CD4-positive, CD25-positive, alpha-beta regulatory T cell (primary cell): ENCODE measurements at regions not wholly inside any gene's neighbourhood (a gene's known extent, or its start where the extent isn't known, plus 50 kb on each side); places are given as distances from the start of the nearest gene placed in this dataset.

Experiments used
- ATAC-seq, 2 donors: fragments of 150-1000 bp; cut with Tn5 transposase; one replicate each; pipeline ENCODE4 v1.10.0; 2021; ENCODE audit warnings: low read depth in 2 of 2, moderate number of reproducible peaks in 2 of 2, moderate library complexity in 1 of 2
- DNase-seq, 3 donors: peaks; one replicate each; pipeline versions ENCODE4 v3.0.0 to v3.0.0-alpha.2; 2012 to 2022; ENCODE audit warnings: mixed read lengths in 1 of 3
- H3K27ac ChIP-seq: one replicate; pipeline ENCODE4 v1.7.0; 2013; ENCODE audit warnings: mild to moderate bottlenecking, low read length; ENCODE audit not compliant: insufficient read depth, poor library complexity, severe bottlenecking
- H3K27me3 ChIP-seq: one replicate; pipeline ENCODE4 v1.7.0; 2013; ENCODE audit warnings: low read length; ENCODE audit not compliant: control insufficient read depth, insufficient read depth
- H3K36me3 ChIP-seq: one replicate; pipeline ENCODE4 v1.7.0; 2013; ENCODE audit warnings: mild to moderate bottlenecking, low read length, moderate library complexity; ENCODE audit not compliant: control insufficient read depth, insufficient read depth
- H3K4me1 ChIP-seq: 2 replicates; pipeline ENCODE4 v1.7.0; 2013; ENCODE audit warnings: mild to moderate bottlenecking, low read length; ENCODE audit not compliant: insufficient read depth, control insufficient read depth, poor library complexity, severe bottlenecking
- H3K4me3 ChIP-seq: one replicate; pipeline ENCODE4 v1.7.0; 2013; ENCODE audit warnings: low read depth, mild to moderate bottlenecking, low read length, moderate library complexity
- H3K9me3 ChIP-seq, 2 experiments: 1 replicate in 1 of 2; 2 replicates in 1 of 2; pipeline ENCODE4 v1.7.0; 2013; ENCODE audit warnings: low read length in 2 of 2, mild to moderate bottlenecking in 1 of 2, moderate library complexity in 1 of 2; ENCODE audit not compliant: control insufficient read depth in 2 of 2
- H3K27ac Mint-ChIP-seq, 3 donors: one replicate each; pipeline ENCODE4 v1.8.0; 2020 to 2022; ENCODE audit warnings: mild to moderate bottlenecking in 3 of 3, mixed read lengths in 3 of 3, moderate library complexity in 2 of 3
- H3K27me3 Mint-ChIP-seq: one replicate; pipeline ENCODE4 v1.8.0; 2022; ENCODE audit warnings: mild to moderate bottlenecking, mixed read lengths
- H3K36me3 Mint-ChIP-seq: one replicate; pipeline ENCODE4 v1.8.0; 2020; ENCODE audit warnings: mixed read lengths
- H3K4me1 Mint-ChIP-seq, 4 donors: one replicate each; pipeline ENCODE4 v1.8.0; 2020 to 2022; ENCODE audit warnings: mixed read lengths in 4 of 4, mild to moderate bottlenecking in 1 of 4
- H3K4me3 Mint-ChIP-seq, 4 donors: one replicate each; pipeline ENCODE4 v1.8.0; 2020 to 2022; ENCODE audit warnings: mild to moderate bottlenecking in 4 of 4, mixed read lengths in 4 of 4, moderate library complexity in 3 of 4
- H3K9me3 Mint-ChIP-seq, 7 donors: one replicate each; pipeline ENCODE4 v1.8.0; 2020 to 2022; ENCODE audit warnings: mixed read lengths in 7 of 7, mild to moderate bottlenecking in 3 of 7, moderate library complexity in 2 of 7

- DNase-seq (no peak), ATAC-seq (no peak)
- no peaks in the 10 kb centered on the region for H3K9me3 ChIP-seq
- H3K4me1 ChIP-seq: no peaks in the 10 kb centered on the region
- no peak overlapping the region for H3K4me3 ChIP-seq
- H3K27me3 Mint-ChIP-seq: peaks cover 4% of the 10 kb centered on the region
- H3K4me3 Mint-ChIP-seq: no peak overlapping the region
- H3K36me3 Mint-ChIP-seq: no peaks in the 10 kb centered on the region
- H3K27ac Mint-ChIP-seq: no peak overlapping the region
- peaks cover 0 to 5% (median 2%) of the 10 kb centered on the region in 7 donors for H3K9me3 Mint-ChIP-seq
- no peaks in the 10 kb centered on the region for H3K36me3 ChIP-seq
- H3K27ac ChIP-seq: no peak overlapping the region
- H3K27me3 ChIP-seq: no peaks in the 10 kb centered on the region
- no peaks in the 10 kb centered on the region for H3K4me1 Mint-ChIP-seq
Measured at GRCh38 chr4:24166501-24166900, 276.7 kb upstream of the PPARGC1A start.

- Mint-ChIP-seq H3K4me3 (no peak overlapping the region), H3K4me1 (no peaks in the 10 kb centered on the region), H3K9me3 (peaks cover 0 to 4% (median 0%) of the 10 kb centered on the region in 7 donors), H3K27ac (no peak overlapping the region), H3K27me3 (peaks cover 4% of the 10 kb centered on the region), H3K36me3 (no peaks in the 10 kb centered on the region)
- Histone ChIP-seq H3K36me3 (no peaks in the 10 kb centered on the region), H3K4me3 (no peak overlapping the region), H3K27me3 (no peaks in the 10 kb centered on the region), H3K4me1 (no peaks in the 10 kb centered on the region), H3K9me3 (no peaks in the 10 kb centered on the region), H3K27ac (no peak overlapping the region)
- no peak for DNase-seq
- no peak for ATAC-seq
Measured at GRCh38 chr4:24164797-24165196, 274.9 kb upstream of the PPARGC1A start.

GRCh38 chr4:24164054-24164693 is 274.3 kb upstream of the PPARGC1A start:
- Histone ChIP-seq H3K4me1 (no peaks in the 10 kb centered on the region), H3K4me3 (no peak overlapping the region), H3K27ac (no peak overlapping the region), H3K27me3 (no peaks in the 10 kb centered on the region), H3K36me3 (no peaks in the 10 kb centered on the region), H3K9me3 (no peaks in the 10 kb centered on the region)
- Mint-ChIP-seq H3K9me3 (peaks cover 0 to 4% (median 0%) of the 10 kb centered on the region in 7 donors), H3K36me3 (no peaks in the 10 kb centered on the region), H3K4me1 (no peaks in the 10 kb centered on the region), H3K27me3 (peaks cover 4% of the 10 kb centered on the region), H3K27ac (no peak overlapping the region), H3K4me3 (no peak overlapping the region)
- no peak for DNase-seq
- no peak for ATAC-seq

GRCh38 chr4:24163314-24163713 is 273.5 kb upstream of the PPARGC1A start:
- Mint-ChIP-seq H3K4me3 (no peak overlapping the region), H3K9me3 (peaks cover 0 to 4% (median 0%) of the 10 kb centered on the region in 7 donors), H3K27ac (no peak overlapping the region), H3K27me3 (peaks cover 4% of the 10 kb centered on the region), H3K4me1 (no peaks in the 10 kb centered on the region), H3K36me3 (no peaks in the 10 kb centered on the region)
- no peak for DNase-seq
- H3K36me3 ChIP-seq: no peaks in the 10 kb centered on the region
- no peak overlapping the region for H3K27ac ChIP-seq
- H3K9me3 ChIP-seq: no peaks in the 10 kb centered on the region
- H3K27me3 ChIP-seq: no peaks in the 10 kb centered on the region
- H3K4me1 ChIP-seq: no peaks in the 10 kb centered on the region
- ATAC-seq: no peak
- H3K4me3 ChIP-seq: no peak overlapping the region

- H3K27ac ChIP-seq: no peak overlapping the region
- Mint-ChIP-seq H3K4me1 (no peaks in the 10 kb centered on the region), H3K27me3 (no peaks in the 10 kb centered on the region), H3K9me3 (peaks cover 0 to 4% (median 0%) of the 10 kb centered on the region in 7 donors), H3K27ac (no peak overlapping the region), H3K4me3 (no peak overlapping the region), H3K36me3 (no peaks in the 10 kb centered on the region)
- no peak overlapping the region for H3K4me3 ChIP-seq
- ATAC-seq (no peak), DNase-seq (no peak)
- H3K27me3 ChIP-seq: no peaks in the 10 kb centered on the region
- H3K4me1 ChIP-seq: no peaks in the 10 kb centered on the region
- no peaks in the 10 kb centered on the region for H3K9me3 ChIP-seq
- H3K36me3 ChIP-seq: no peaks in the 10 kb centered on the region
Measured at GRCh38 chr4:24160358-24160757, 270.5 kb upstream of the PPARGC1A start.

GRCh38 chr4:24158031-24158430 is 268.2 kb upstream of the PPARGC1A start:
- no peaks in the 10 kb centered on the region for H3K36me3 Mint-ChIP-seq
- Histone ChIP-seq H3K9me3 (no peaks in the 10 kb centered on the region), H3K27ac (no peak overlapping the region), H3K27me3 (no peaks in the 10 kb centered on the region), H3K4me3 (no peak overlapping the region), H3K36me3 (no peaks in the 10 kb centered on the region), H3K4me1 (no peaks in the 10 kb centered on the region)
- no peak overlapping the region for H3K27ac Mint-ChIP-seq
- no peaks in the 10 kb centered on the region for H3K27me3 Mint-ChIP-seq
- no peak overlapping the region for H3K4me3 Mint-ChIP-seq
- ATAC-seq (no peak), DNase-seq (no peak)
- H3K9me3 Mint-ChIP-seq: peaks cover 0 to 4% (median 0%) of the 10 kb centered on the region in 7 donors
- no peaks in the 10 kb centered on the region for H3K4me1 Mint-ChIP-seq

GRCh38 chr4:24150034-24150433 is 260.2 kb upstream of the PPARGC1A start:
- Histone ChIP-seq H3K27ac (no peak overlapping the region), H3K4me3 (no peak overlapping the region), H3K27me3 (no peaks in the 10 kb centered on the region), H3K4me1 (no peaks in the 10 kb centered on the region), H3K36me3 (no peaks in the 10 kb centered on the region), H3K9me3 (no peaks in the 10 kb centered on the region)
- H3K9me3 Mint-ChIP-seq: peaks cover 0 to 4% (median 0%) of the 10 kb centered on the region in 7 donors
- no peak overlapping the region for H3K4me3 Mint-ChIP-seq
- H3K27me3 Mint-ChIP-seq: no peaks in the 10 kb centered on the region
- no peak overlapping the region for H3K27ac Mint-ChIP-seq
- DNase-seq (no peak), ATAC-seq (no peak)
- H3K4me1 Mint-ChIP-seq: no peaks in the 10 kb centered on the region
- H3K36me3 Mint-ChIP-seq: no peaks in the 10 kb centered on the region

- ATAC-seq: no peak
- no peaks in the 10 kb centered on the region for H3K4me1 Mint-ChIP-seq
Measured at GRCh38 chr4:24146127-24146526, 256.3 kb upstream of the PPARGC1A start.

More at GRCh38 chr4:24146127-24146526, 256.3 kb upstream of the PPARGC1A start:
- Histone ChIP-seq H3K27me3 (no peaks in the 10 kb centered on the region), H3K27ac (no peak overlapping the region), H3K4me1 (no peaks in the 10 kb centered on the region), H3K4me3 (no peak overlapping the region), H3K9me3 (no peaks in the 10 kb centered on the region), H3K36me3 (no peaks in the 10 kb centered on the region)
- peaks cover 0 to 3% (median 0%) of the 10 kb centered on the region in 7 donors for H3K9me3 Mint-ChIP-seq
- H3K4me3 Mint-ChIP-seq: no peak overlapping the region
- DNase-seq: no peak
- H3K27ac Mint-ChIP-seq: no peak overlapping the region
- no peaks in the 10 kb centered on the region for H3K36me3 Mint-ChIP-seq
- no peaks in the 10 kb centered on the region for H3K27me3 Mint-ChIP-seq
